T-cell (primary cell): ENCODE measurements at regions not wholly inside any gene's neighbourhood (a gene's known extent, or its start where the extent isn't known, plus 50 kb on each side); places are given as distances from the start of the nearest gene placed in this dataset.
"Not testable (repeated sequence)": the region's sequence is repeated elsewhere in the genome, so short reads cannot be mapped to it uniquely, and the experiment has no call there.

Experiments
- ATAC-seq, 4 experiments: fragments of 200-7000 bp in 3 of 4; fragments of 150-1000 bp in 1 of 4; cut with Tn5 transposase; replicated peaks in 1 of 4; 1 replicate in 3 of 4; 2 replicates in 1 of 4; pipeline ENCODE4 v1.10.0; 2021; ENCODE audit warnings: moderate library complexity in 3 of 4, mild to moderate bottlenecking in 2 of 4, moderate number of reproducible peaks in 1 of 4
- CTCF ChIA-PET, 2 donors: fragments of 300-600 bp; sonication (Branson Sonifier 250); formaldehyde crosslinking; loops; one replicate each; lab custom pipeline; 2022; ENCODE audit warnings: antibody characterized with exemption in 2 of 2; lab: Charles Lee
- POLR2A ChIA-PET, 2 donors: fragments of 300-600 bp; sonication (Branson Sonifier 250); formaldehyde crosslinking; loops; one replicate each; lab custom pipeline; 2022; ENCODE audit warnings: antibody characterized with exemption in 2 of 2; lab: Charles Lee
- DNase-seq, 35 experiments: peaks; one replicate each; pipeline versions ENCODE4 v3.0.0 to v3.0.0-alpha.2; 2013 to 2023
- H3K27ac ChIP-seq: one replicate; pipeline ENCODE4 v1.5.1; 2013; ENCODE audit warnings: low read length
- H3K27me3 ChIP-seq, 2 experiments: replicated peaks in 1 of 2; 1 replicate in 1 of 2; 2 replicates in 1 of 2; pipeline versions ENCODE4 v1.6.1 to v1.7.0; 2013; ENCODE audit warnings: low read length in 1 of 2, mixed read lengths in 1 of 2; ENCODE audit not compliant: control insufficient read depth in 2 of 2, insufficient read depth in 2 of 2; ENCODE audit errors: extremely low read depth in 1 of 2
- H3K36me3 ChIP-seq, 2 donors: 1 replicate in 1 of 2; 2 replicates in 1 of 2; pipeline versions ENCODE4 v1.6.1 to v1.7.0; 2013; ENCODE audit warnings: low read length in 1 of 2; ENCODE audit not compliant: control insufficient read depth in 2 of 2, insufficient read depth in 1 of 2; ENCODE audit errors: extremely low read depth in 1 of 2
- H3K4me1 ChIP-seq, 2 experiments: 1 replicate in 1 of 2; 2 replicates in 1 of 2; pipeline versions ENCODE4 v1.6.1 to v1.7.0; 2013; ENCODE audit warnings: low read length in 2 of 2, mixed read lengths in 1 of 2; ENCODE audit not compliant: insufficient read depth in 2 of 2, control insufficient read depth in 1 of 2; ENCODE audit errors: extremely low read depth in 1 of 2
- H3K4me3 ChIP-seq, 2 donors: 1 replicate in 1 of 2; 2 replicates in 1 of 2; pipeline versions ENCODE4 v1.5.1 to v1.7.0; 2013; ENCODE audit warnings: mild to moderate bottlenecking in 2 of 2, low read length in 1 of 2, moderate library complexity in 1 of 2; ENCODE audit not compliant: control insufficient read depth in 1 of 2; ENCODE audit errors: extremely low read depth in 1 of 2
- H3K9me3 ChIP-seq: 2 replicates; pipeline ENCODE4 v1.7.0; 2013
- H3K27ac Mint-ChIP-seq, 2 donors: one replicate each; pipeline ENCODE4 v1.8.0; 2020 to 2021; ENCODE audit warnings: mild to moderate bottlenecking in 2 of 2, mixed read lengths in 2 of 2
- H3K27me3 Mint-ChIP-seq, 2 donors: one replicate each; pipeline ENCODE4 v1.8.0; 2021 to 2022; ENCODE audit warnings: mixed read lengths in 2 of 2
- H3K36me3 Mint-ChIP-seq: one replicate; pipeline ENCODE4 v1.8.0; 2021; ENCODE audit warnings: mixed read lengths
- H3K4me1 Mint-ChIP-seq, 3 donors: one replicate each; pipeline ENCODE4 v1.8.0; 2020 to 2022; ENCODE audit warnings: mixed read lengths in 3 of 3, mild to moderate bottlenecking in 1 of 3
- H3K4me3 Mint-ChIP-seq, 3 donors: one replicate each; pipeline ENCODE4 v1.8.0; 2020 to 2022; ENCODE audit warnings: mild to moderate bottlenecking in 3 of 3, mixed read lengths in 3 of 3, moderate library complexity in 3 of 3
- H3K9me3 Mint-ChIP-seq, 3 donors: one replicate each; pipeline ENCODE4 v1.8.0; 2020 to 2022; ENCODE audit warnings: mixed read lengths in 3 of 3
- WGBS: methylation state at CpG from one replicate; pipeline ENCODE4 v1.1.5; 2013; ENCODE audit warnings: missing lambda C conversion rate; ENCODE audit not compliant: insufficient coverage; 5-methylcytosine and 5-hydroxymethylcytosine counted together

DNA sequence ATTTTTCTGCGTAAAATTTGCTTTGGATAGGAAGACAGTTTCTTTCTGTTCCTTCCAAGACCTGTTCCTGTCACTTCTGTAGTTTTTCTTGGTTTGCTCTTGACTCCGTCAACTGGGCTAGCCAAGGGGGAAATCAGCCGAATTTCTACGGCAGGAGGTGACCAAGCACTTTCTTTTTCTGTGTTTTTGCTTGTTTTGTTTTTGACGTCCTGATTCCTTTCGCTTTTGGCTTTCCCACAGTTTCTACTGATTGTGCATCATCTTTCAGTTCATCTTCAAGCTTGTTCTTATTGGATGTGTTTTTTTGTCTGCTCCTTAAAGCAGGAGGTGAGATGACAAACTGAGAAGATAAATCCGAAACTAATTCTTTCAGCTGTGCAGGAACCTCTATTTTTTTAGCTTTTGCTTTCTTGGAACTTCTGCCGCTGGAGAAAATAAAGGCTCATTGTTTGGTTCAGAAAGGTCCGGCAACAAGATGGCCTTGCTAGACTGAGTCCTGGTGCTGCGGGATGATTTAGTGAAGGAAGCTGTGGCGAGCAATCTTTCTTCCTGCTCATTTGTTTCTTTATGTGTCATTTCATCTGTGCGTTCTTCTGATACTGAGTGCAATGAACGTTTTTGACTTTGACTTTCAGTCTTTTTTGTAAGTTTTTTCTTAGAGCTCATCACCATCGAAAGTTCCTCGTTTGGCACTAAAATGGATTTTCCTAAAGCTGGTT lies 85.0 kb downstream of the TBR1 start:
- H3K27ac ChIP-seq, H3K36me3 Mint-ChIP-seq, H3K27me3 ChIP-seq, POLR2A ChIA-PET, H3K4me1 ChIP-seq, H3K27ac Mint-ChIP-seq, ATAC-seq, H3K36me3 ChIP-seq, DNase-seq, H3K9me3 Mint-ChIP-seq, CTCF ChIA-PET, H3K9me3 ChIP-seq: not testable (repeated sequence)
- Mint-ChIP-seq H3K4me3 (peak overlapping the region; percentile 60 to 71 (median 70)), H3K4me1 (peaks cover 11 to 13% (median 11%) of the 10 kb centered on the region in 3 donors), H3K27me3 (peaks cover 11 to 19% of the 10 kb centered on the region in 2 donors)
- 30% methylated on average over 3 of the region's 15 CpGs for WGBS
- H3K4me3 ChIP-seq, result peak overlapping the region in 1 of 2 donors; percentile 10

DNA sequence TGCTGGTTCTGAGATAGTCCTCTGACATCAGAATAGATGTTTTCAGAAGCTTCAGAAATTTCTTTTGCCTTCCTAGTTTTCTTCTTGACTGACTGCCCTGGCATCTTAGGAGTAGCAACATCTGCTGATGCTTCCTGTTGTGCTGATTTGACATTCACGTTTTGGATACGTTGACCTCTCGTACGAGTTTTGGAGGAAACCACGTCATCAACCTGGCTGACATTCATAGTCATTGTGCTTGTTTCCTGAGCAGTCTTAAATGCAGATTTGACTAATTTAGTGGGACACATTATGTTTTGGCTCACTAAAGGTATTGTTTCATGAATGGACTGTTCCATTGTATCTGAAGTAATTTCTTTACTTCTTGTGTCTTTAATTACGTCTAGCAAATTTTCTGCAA lies 86.2 kb downstream of the TBR1 start:
- H3K4me3 ChIP-seq, H3K36me3 ChIP-seq, H3K4me1 ChIP-seq, H3K9me3 Mint-ChIP-seq, H3K27me3 ChIP-seq, DNase-seq, H3K9me3 ChIP-seq, ATAC-seq, H3K4me3 Mint-ChIP-seq, CTCF ChIA-PET, H3K36me3 Mint-ChIP-seq, H3K27ac ChIP-seq, POLR2A ChIA-PET, H3K27ac Mint-ChIP-seq: not testable (repeated sequence)
- no CpG with 5 or more reads among the region's 6 CpGs for WGBS
- peaks cover 11 to 13% (median 11%) of the 10 kb centered on the region in 3 donors for H3K4me1 Mint-ChIP-seq
- H3K27me3 Mint-ChIP-seq, result peaks cover 11 to 22% of the 10 kb centered on the region in 2 donors

- POLR2A ChIA-PET, result not testable (repeated sequence)
Measured at GRCh38 chr2:161504628-161505289, 88.7 kb downstream of the TBR1 start.

DNA sequence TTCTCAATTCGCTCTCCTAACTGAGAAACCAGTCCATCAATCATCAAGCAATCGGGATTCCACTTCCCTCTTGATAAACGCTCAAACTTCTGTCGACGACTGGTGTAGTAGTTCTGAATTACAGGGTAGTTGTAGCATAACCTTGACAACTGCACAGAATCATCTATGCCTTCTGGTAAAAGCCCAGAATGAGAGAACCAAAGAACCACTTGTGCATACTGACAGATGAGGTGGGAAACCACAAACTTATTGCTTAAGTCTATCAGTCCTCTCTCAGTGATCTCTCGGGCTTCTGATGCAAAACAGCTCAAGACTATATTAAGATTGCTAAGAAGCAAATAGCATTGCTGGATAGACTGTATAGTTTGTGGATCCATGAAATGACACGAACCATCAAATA lies 89.4 kb downstream of the TBR1 start:
- H3K36me3 Mint-ChIP-seq, H3K27me3 ChIP-seq, H3K9me3 ChIP-seq, H3K4me3 Mint-ChIP-seq, H3K36me3 ChIP-seq, H3K27ac ChIP-seq, ATAC-seq, DNase-seq, CTCF ChIA-PET, H3K4me3 ChIP-seq, H3K27ac Mint-ChIP-seq, H3K4me1 ChIP-seq: not testable (repeated sequence)
- H3K9me3 Mint-ChIP-seq, result peaks cover 0 to 15% (median 11%) of the 10 kb centered on the region in 3 donors
- no CpG with 5 or more reads among the region's 7 CpGs for WGBS
- peaks cover 11 to 13% (median 11%) of the 10 kb centered on the region in 3 donors for H3K4me1 Mint-ChIP-seq
- POLR2A ChIA-PET, result interaction anchor here in 1 of 2 donors (0.6 to 0.7 kb wide), 2 partner anchors 12 to 15 kb away, joined by 4 read pairs; no protein-coding TSS in a partner anchor
- H3K27me3 Mint-ChIP-seq, result peaks cover 9 to 18% of the 10 kb centered on the region in 2 donors

More at GRCh38 chr2:161504628-161505289, 88.7 kb downstream of the TBR1 start:
- H3K4me3 Mint-ChIP-seq, H3K4me3 ChIP-seq, ATAC-seq, H3K9me3 ChIP-seq, H3K27ac Mint-ChIP-seq, H3K36me3 ChIP-seq, H3K4me1 ChIP-seq, CTCF ChIA-PET, DNase-seq, H3K27me3 ChIP-seq, H3K27ac ChIP-seq, H3K36me3 Mint-ChIP-seq: not testable (repeated sequence)
- H3K27me3 Mint-ChIP-seq, result peaks cover 6 to 18% of the 10 kb centered on the region in 2 donors
- peaks cover 11 to 13% (median 11%) of the 10 kb centered on the region in 3 donors for H3K4me1 Mint-ChIP-seq
- WGBS, result no CpG with 5 or more reads among the region's 9 CpGs
- H3K9me3 Mint-ChIP-seq, result peaks cover 0 to 15% (median 5%) of the 10 kb centered on the region in 3 donors

- H3K27ac ChIP-seq, H3K9me3 ChIP-seq, CTCF ChIA-PET, H3K36me3 ChIP-seq, H3K27me3 ChIP-seq, H3K4me3 ChIP-seq, DNase-seq, H3K4me1 ChIP-seq, H3K4me1 Mint-ChIP-seq, H3K36me3 Mint-ChIP-seq, ATAC-seq, H3K4me3 Mint-ChIP-seq, POLR2A ChIA-PET, H3K27ac Mint-ChIP-seq: not testable (repeated sequence)
- WGBS, result 76% methylated on average over 2 of the region's 10 CpGs
- Mint-ChIP-seq H3K9me3 (peaks cover 6 to 17% (median 15%) of the 10 kb centered on the region in 3 donors), H3K27me3 (peaks cover 12 to 23% of the 10 kb centered on the region in 2 donors)
Measured at GRCh38 chr2:161513295-161514032, 97.4 kb downstream of the TBR1 start.

- ChIA-PET CTCF (no interaction called here), POLR2A (no interaction called here)
- Histone ChIP-seq H3K27ac (no peak overlapping the region), H3K4me1 (no peaks in the 10 kb centered on the region), H3K9me3 (no peaks in the 10 kb centered on the region), H3K36me3 (no peaks in the 10 kb centered on the region), H3K4me3 (no peak overlapping the region), H3K27me3 (peaks cover 0 to 5% of the 10 kb centered on the region in 2 experiments)
- peaks cover 3% of the 10 kb centered on the region for H3K36me3 Mint-ChIP-seq
- peaks cover 2 to 6% of the 10 kb centered on the region in 2 donors for H3K27me3 Mint-ChIP-seq
- ATAC-seq (no peak), DNase-seq (no peak)
- no peaks in the 10 kb centered on the region for H3K4me1 Mint-ChIP-seq
- peaks cover 4 to 18% (median 15%) of the 10 kb centered on the region in 3 donors for H3K9me3 Mint-ChIP-seq
- no peak overlapping the region for H3K27ac Mint-ChIP-seq
- no peak overlapping the region for H3K4me3 Mint-ChIP-seq
Measured at GRCh38 chr2:161522796-161523195, 101.4 kb upstream of the SLC4A10 start.
